Esophagus squamous epithelium (tissue), 4 donors: ENCODE measurements at regions not wholly inside any gene's neighbourhood (a gene's known extent, or its start where the extent isn't known, plus 50 kb on each side); places are given as distances from the start of the nearest gene placed in this dataset.

Source experiments
- CTCF ChIP-seq, 6 experiments: fragments of 450-650 bp in 4 of 6; fragments of 200-600 bp in 2 of 6; sonication (generic) in 2 of 6; IDR thresholded peaks; one replicate each; pipeline ENCODE4 v1.5.1; 2016 to 2019; ENCODE audit warnings: antibody characterized with exemption in 6 of 6, mild to moderate bottlenecking in 4 of 6, moderate library complexity in 4 of 6
- POLR2A ChIP-seq, 4 donors: fragments of 450-650 bp; IDR thresholded peaks; one replicate each; pipeline ENCODE4 v1.6.1; 2017; ENCODE audit warnings: antibody characterized with exemption in 4 of 4, mild to moderate bottlenecking in 4 of 4, moderate library complexity in 3 of 4

DNA sequence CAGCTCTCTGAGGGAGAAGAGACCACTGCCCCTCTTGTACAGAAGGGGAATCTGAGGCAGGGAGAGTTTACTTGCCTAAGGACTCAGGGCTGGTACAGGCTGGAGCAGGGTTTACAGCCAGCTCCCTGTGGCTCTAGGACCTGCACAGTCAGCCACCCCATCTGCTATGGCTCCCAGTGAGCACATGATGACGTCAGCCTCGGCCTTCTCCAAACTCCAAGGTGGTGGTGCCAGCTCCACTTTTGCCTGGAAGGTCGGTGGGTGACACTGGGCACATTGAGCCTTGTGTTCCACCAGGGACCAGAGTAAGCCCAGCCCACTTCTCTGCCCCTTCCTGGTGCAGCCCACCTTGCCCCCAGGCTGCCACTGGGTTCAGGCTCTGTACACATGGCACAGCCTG, 202.2 kb downstream of the ENGASE start:
- TF ChIP-seq CTCF (IDR thresholded peaks at IDR 0.05) (no peak), POLR2A (IDR thresholded peaks at IDR 0.05) (no peak)
